Skeletal muscle satellite cell (primary cell): ENCODE measurements at regions not wholly inside any gene's neighbourhood (a gene's known extent, or its start where the extent isn't known, plus 50 kb on each side); places are given as distances from the start of the nearest gene placed in this dataset.
A peak's percentile ranks its signal among the peaks of the same experiment; 100 is the strongest.

Experiments used
- H3K27me3 ChIP-seq: 2 replicates; pipeline ENCODE4 v1.7.0; 2013; ENCODE audit warnings: low read length; ENCODE audit not compliant: control insufficient read depth, insufficient read depth
- H3K36me3 ChIP-seq: 2 replicates; pipeline ENCODE4 v1.7.0; 2013; ENCODE audit warnings: mild to moderate bottlenecking, control low read depth, low read length; ENCODE audit not compliant: insufficient read depth
- H3K4me1 ChIP-seq: 2 replicates; pipeline ENCODE4 v1.7.0; 2013; ENCODE audit warnings: low read length; ENCODE audit not compliant: control insufficient read depth, insufficient read depth
- H3K4me2 ChIP-seq: 2 replicates; pipeline ENCODE4 v1.7.0; 2013; ENCODE audit warnings: mild to moderate bottlenecking, low read length
- H3K4me3 ChIP-seq: 2 replicates; pipeline ENCODE4 v1.7.0; 2013; ENCODE audit warnings: low read length
- H3K9ac ChIP-seq: 2 replicates; pipeline ENCODE4 v1.7.0; 2013; ENCODE audit warnings: mild to moderate bottlenecking, low read depth, low read length, moderate library complexity
- H3K9me3 ChIP-seq: replicated peaks from 2 replicates; pipeline ENCODE4 v1.7.0; 2013; ENCODE audit warnings: mild to moderate bottlenecking, control low read depth, low read length

- Histone ChIP-seq H3K27me3 (no peaks in the 10 kb centered on the region), H3K4me1 (peaks cover 47% of the 10 kb centered on the region), H3K4me2 (peak overlapping the region; percentile 9), H3K36me3 (no peaks in the 10 kb centered on the region), H3K9ac (peak overlapping the region; percentile 66), H3K9me3 (no peaks in the 10 kb centered on the region), H3K4me3 (no peak overlapping the region)
Measured at GRCh38 chrX:7330556-7330955, 182.6 kb upstream of the PUDP start.

- Histone ChIP-seq H3K36me3 (no peaks in the 10 kb centered on the region), H3K9me3 (no peaks in the 10 kb centered on the region), H3K9ac (no peak overlapping the region), H3K4me1 (peaks cover 27% of the 10 kb centered on the region), H3K27me3 (no peaks in the 10 kb centered on the region), H3K4me2 (peak overlapping the region; percentile 32), H3K4me3 (no peak overlapping the region)
Measured at GRCh38 chrX:7318661-7319060, 170.7 kb upstream of the PUDP start.

- Histone ChIP-seq H3K9ac (no peak overlapping the region), H3K4me1 (peaks cover 27% of the 10 kb centered on the region), H3K4me2 (peak overlapping the region; percentile 32), H3K36me3 (no peaks in the 10 kb centered on the region), H3K27me3 (no peaks in the 10 kb centered on the region), H3K4me3 (no peak overlapping the region), H3K9me3 (no peaks in the 10 kb centered on the region)
Measured at GRCh38 chrX:7318241-7318640, 170.3 kb upstream of the PUDP start.

- Histone ChIP-seq H3K4me2 (peak overlapping the region; percentile 45), H3K4me3 (no peak overlapping the region), H3K9me3 (no peaks in the 10 kb centered on the region), H3K27me3 (no peaks in the 10 kb centered on the region), H3K36me3 (no peaks in the 10 kb centered on the region), H3K9ac (peak overlapping the region; percentile 64), H3K4me1 (peaks cover 27% of the 10 kb centered on the region)
Measured at GRCh38 chrX:7316887-7317286, 168.9 kb upstream of the PUDP start.

GRCh38 chrX:7316280-7316679 lies 168.3 kb upstream of the PUDP start:
- Histone ChIP-seq H3K27me3 (no peaks in the 10 kb centered on the region), H3K9me3 (no peaks in the 10 kb centered on the region), H3K4me1 (peaks cover 27% of the 10 kb centered on the region), H3K9ac (peak overlapping the region; percentile 64), H3K4me3 (no peak overlapping the region), H3K4me2 (peak overlapping the region; percentile 45), H3K36me3 (no peaks in the 10 kb centered on the region)

GRCh38 chrX:7314425-7314824 lies 166.5 kb upstream of the PUDP start:
- Histone ChIP-seq H3K4me1 (peaks cover 27% of the 10 kb centered on the region), H3K9ac (no peak overlapping the region), H3K27me3 (no peaks in the 10 kb centered on the region), H3K4me3 (no peak overlapping the region), H3K4me2 (no peak overlapping the region), H3K9me3 (no peaks in the 10 kb centered on the region), H3K36me3 (no peaks in the 10 kb centered on the region)

GRCh38 chrX:7307720-7308119 lies 159.8 kb upstream of the PUDP start:
- Histone ChIP-seq H3K27me3 (no peaks in the 10 kb centered on the region), H3K4me2 (no peak overlapping the region), H3K9ac (no peak overlapping the region), H3K9me3 (no peaks in the 10 kb centered on the region), H3K4me1 (no peaks in the 10 kb centered on the region), H3K36me3 (peaks cover 3% of the 10 kb centered on the region), H3K4me3 (no peak overlapping the region)

GRCh38 chrX:7294483-7294882 lies 146.5 kb upstream of the PUDP start:
- Histone ChIP-seq H3K4me2 (no peak overlapping the region), H3K4me3 (no peak overlapping the region), H3K9me3 (no peaks in the 10 kb centered on the region), H3K27me3 (no peaks in the 10 kb centered on the region), H3K4me1 (no peaks in the 10 kb centered on the region), H3K36me3 (no peaks in the 10 kb centered on the region), H3K9ac (no peak overlapping the region)

- Histone ChIP-seq H3K36me3 (no peaks in the 10 kb centered on the region), H3K4me2 (no peak overlapping the region), H3K9ac (no peak overlapping the region), H3K4me1 (no peaks in the 10 kb centered on the region), H3K27me3 (no peaks in the 10 kb centered on the region), H3K9me3 (no peaks in the 10 kb centered on the region), H3K4me3 (no peak overlapping the region)
Measured at GRCh38 chrX:7286168-7286837, 138.3 kb upstream of the PUDP start.

- Histone ChIP-seq H3K27me3 (no peaks in the 10 kb centered on the region), H3K9ac (no peak overlapping the region), H3K9me3 (no peaks in the 10 kb centered on the region), H3K4me1 (no peaks in the 10 kb centered on the region), H3K36me3 (no peaks in the 10 kb centered on the region), H3K4me3 (no peak overlapping the region), H3K4me2 (no peak overlapping the region)
Measured at GRCh38 chrX:7285765-7286164, 137.8 kb upstream of the PUDP start.

GRCh38 chrX:7283741-7284140 lies 135.8 kb upstream of the PUDP start:
- Histone ChIP-seq H3K4me1 (no peaks in the 10 kb centered on the region), H3K4me3 (no peak overlapping the region), H3K9me3 (no peaks in the 10 kb centered on the region), H3K4me2 (no peak overlapping the region), H3K36me3 (no peaks in the 10 kb centered on the region), H3K9ac (no peak overlapping the region), H3K27me3 (no peaks in the 10 kb centered on the region)

GRCh38 chrX:7280520-7280919 lies 132.6 kb upstream of the PUDP start:
- Histone ChIP-seq H3K9ac (no peak overlapping the region), H3K9me3 (no peaks in the 10 kb centered on the region), H3K4me3 (no peak overlapping the region), H3K4me1 (no peaks in the 10 kb centered on the region), H3K4me2 (no peak overlapping the region), H3K27me3 (no peaks in the 10 kb centered on the region), H3K36me3 (no peaks in the 10 kb centered on the region)
